HL-60 (cell line): ENCODE measurements at regions not wholly inside any gene's neighbourhood (a gene's known extent, or its start where the extent isn't known, plus 50 kb on each side); places are given as distances from the start of the nearest gene placed in this dataset.

Source experiments
- DNase-seq, 2 experiments: peaks; one replicate each; pipeline ENCODE4 v3.0.0-alpha.2; 2010 to 2020; ENCODE audit warnings: low read depth in 1 of 2, low spot score in 1 of 2
- H3K27ac ChIP-seq: fragments of 250-450 bp; sonication (Bioruptor Pico); replicated peaks from 2 replicates; pipeline ENCODE4 v1.5.1; 2020; ENCODE audit warnings: mild to moderate bottlenecking, moderate library complexity
- H3K27me3 ChIP-seq: fragments of 250-450 bp; sonication (Bioruptor Pico); 2 replicates; pipeline ENCODE4 v1.5.1; 2021; ENCODE audit warnings: mild to moderate bottlenecking, moderate library complexity; ENCODE audit not compliant: insufficient read depth, poor library complexity, severe bottlenecking
- H3K4me3 ChIP-seq: replicated peaks from 2 replicates; pipeline ENCODE4 v1.5.1; 2011; ENCODE audit warnings: mild to moderate bottlenecking, control low read depth, low read length; ENCODE audit not compliant: insufficient read depth
- CTCF ChIP-seq: IDR thresholded peaks from one replicate; pipeline ENCODE4 v1.5.1; 2011; ENCODE audit warnings: low read length, control low read depth, inconsistent platforms; ENCODE audit not compliant: insufficient read depth
- GABPA ChIP-seq: IDR thresholded peaks from 2 replicates; pipeline ENCODE4 v1.6.1; 2012; ENCODE audit warnings: low read depth
- POLR2AphosphoS5 ChIP-seq: IDR thresholded peaks from 2 replicates; pipeline ENCODE4 v1.6.1; 2012; ENCODE audit warnings: low read depth
- REST ChIP-seq: IDR thresholded peaks from 2 replicates; pipeline ENCODE4 v1.6.1; 2012; ENCODE audit warnings: low read depth; ENCODE audit not compliant: insufficient replicate concordance
- SPI1 ChIP-seq: IDR thresholded peaks from 2 replicates; pipeline ENCODE4 v1.6.1; 2012; ENCODE audit warnings: low read depth, mild to moderate bottlenecking, borderline replicate concordance

- Histone ChIP-seq H3K4me3 (no peak overlapping the region), H3K27ac (no peak overlapping the region), H3K27me3 (no peaks in the 10 kb centered on the region)
- no peak for DNase-seq
- TF ChIP-seq GABPA: no peak
Observed at GRCh38 chr13:31631746-31632145, 107.6 kb upstream of the RXFP2 start.

DNA sequence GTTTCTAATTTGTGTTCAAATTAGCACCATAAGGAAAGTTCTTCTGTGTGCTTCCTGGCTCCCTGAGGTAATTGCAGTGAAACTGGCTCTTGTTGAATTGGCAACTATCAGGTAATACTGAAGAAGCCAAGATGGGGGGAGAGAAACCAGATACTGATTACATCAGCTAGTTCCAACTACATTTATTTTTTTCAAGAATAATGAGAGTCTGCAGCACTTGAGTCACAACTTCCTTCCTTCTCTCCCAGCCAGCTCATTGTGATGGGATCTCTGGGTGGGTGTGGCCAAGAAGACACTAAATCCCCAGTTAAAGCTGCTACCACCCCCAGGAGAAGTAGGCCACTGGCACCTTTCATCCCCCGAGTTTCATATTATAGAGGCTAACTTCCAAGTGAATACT lies 100.7 kb upstream of the RXFP2 start:
- no peak for TF ChIP-seq SPI1
- no peak for TF ChIP-seq POLR2AphosphoS5
- no peak for TF ChIP-seq GABPA
- no peak for TF ChIP-seq REST
- TF ChIP-seq CTCF: no peak
- Histone ChIP-seq H3K4me3 (no peak overlapping the region), H3K27ac (no peak overlapping the region), H3K27me3 (no peaks in the 10 kb centered on the region)
- no peak for DNase-seq

GRCh38 chr13:31639443-31640163 lies 99.7 kb upstream of the RXFP2 start:
- Histone ChIP-seq H3K27me3 (no peaks in the 10 kb centered on the region), H3K27ac (no peak overlapping the region), H3K4me3 (no peak overlapping the region)
- no peak for DNase-seq
- no peak for TF ChIP-seq REST
- no peak for TF ChIP-seq CTCF
- TF ChIP-seq GABPA: no peak
- no peak for TF ChIP-seq SPI1
- TF ChIP-seq POLR2AphosphoS5: no peak

DNA sequence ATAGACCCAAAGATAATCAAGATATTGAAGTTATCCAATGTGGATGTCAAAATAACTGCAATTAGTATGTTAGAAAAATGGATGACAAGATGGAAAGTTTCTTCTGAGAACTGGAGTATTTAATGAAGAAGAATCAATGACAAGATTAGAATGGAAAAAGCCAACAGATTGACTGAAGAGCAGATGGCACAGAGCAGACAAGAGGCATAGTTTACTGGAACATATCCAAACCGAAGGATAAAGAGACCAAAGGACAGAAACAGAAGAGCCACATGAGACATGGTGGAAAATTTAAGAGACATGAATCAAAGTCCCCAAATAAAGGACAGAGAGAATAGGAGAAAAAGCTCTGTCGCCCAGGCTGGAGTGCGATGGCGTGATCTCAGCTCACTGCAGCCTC lies 89.6 kb upstream of the RXFP2 start:
- H3K27me3 ChIP-seq: no peaks in the 10 kb centered on the region
- no peak for DNase-seq
- H3K4me3 ChIP-seq: no peak overlapping the region
- TF ChIP-seq GABPA: no peak
- no peak for TF ChIP-seq SPI1
- TF ChIP-seq CTCF: no peak
- no peak for TF ChIP-seq POLR2AphosphoS5
- TF ChIP-seq REST: no peak
- no peak overlapping the region for H3K27ac ChIP-seq
